ENCODE measurements at regions not wholly inside any gene's neighbourhood (a gene's known extent, or its start where the extent isn't known, plus 50 kb on each side); places are given as distances from the start of the nearest gene placed in this dataset.

DNA sequence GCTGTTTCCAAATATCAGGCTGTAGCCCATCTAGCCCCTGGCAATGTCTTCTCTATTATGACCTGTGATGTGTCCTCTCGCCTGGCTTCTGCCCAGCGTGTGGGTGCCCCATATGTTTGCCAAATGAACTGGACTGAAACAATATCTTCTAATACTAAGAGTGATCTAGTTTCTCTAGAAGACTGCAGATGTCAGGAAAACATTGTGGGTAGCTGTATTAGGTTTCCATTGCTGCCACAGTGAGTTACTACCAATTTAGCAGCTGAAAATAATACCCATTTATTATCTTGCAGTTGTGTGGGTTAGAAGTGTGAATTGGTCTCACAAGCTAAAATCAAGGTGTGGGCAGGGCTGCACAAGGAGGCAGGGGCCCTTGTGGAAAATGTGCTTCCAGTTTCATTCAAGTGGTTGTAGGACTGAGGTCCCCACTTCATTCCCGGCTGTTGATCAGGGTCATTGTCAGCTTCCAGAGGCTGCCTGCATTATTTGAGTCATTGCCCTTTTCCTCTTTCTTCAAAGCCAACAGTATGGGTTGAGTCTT, 202.8 kb upstream of the BMPER start:
- H3K4me3 Mint-ChIP-seq, result no peak overlapping the region
- H3K27ac Mint-ChIP-seq, result no peak overlapping the region
- Histone ChIP-seq H3K36me3 (replicated peaks in 1 of 2; ENCODE audit: control insufficient read depth in 1 of 2, insufficient read depth in 2 of 2, low read length in 2 of 2) (no peaks in the 10 kb centered on the region), H3K27ac (ENCODE audit: low read depth in 1 of 2, low read length in 2 of 2) (no peak overlapping the region), H3K4me2 (replicated peaks; ENCODE audit: extremely low read depth, low read length, poor library complexity, severe bottlenecking) (no peak overlapping the region), H2AFZ (ENCODE audit: insufficient read depth, low read depth, low read length, poor library complexity, severe bottlenecking) (no peak overlapping the region), H3K79me2 (ENCODE audit: insufficient read depth, low read length) (no peaks in the 10 kb centered on the region), H3K4me3 (replicated peaks in 1 of 3; ENCODE audit: low read depth in 2 of 3, low read length in 3 of 3) (no peak overlapping the region), H4K20me1 (ENCODE audit: insufficient read depth, low read length) (no peaks in the 10 kb centered on the region), H3K4me1 (ENCODE audit: control insufficient read depth in 1 of 2, insufficient read depth in 2 of 2, low read length in 2 of 2) (no peaks in the 10 kb centered on the region), H3K27me3 (ENCODE audit: control insufficient read depth in 2 of 2, insufficient read depth in 2 of 2, low read length in 2 of 2) (no peaks in the 10 kb centered on the region), H3K9ac (ENCODE audit: insufficient read depth, low read length, poor library complexity, severe bottlenecking) (no peak overlapping the region), H3K9me3 (replicated peaks in 1 of 2; ENCODE audit: control insufficient read depth in 1 of 2, insufficient read depth in 1 of 2, low read length in 2 of 2) (peaks cover 6 to 8% of the 10 kb centered on the region in 2 donors)
- intact Hi-C loops (cut with micrococcal nuclease), result no loop called here
- H3K9me3 Mint-ChIP-seq, result peaks cover 7 to 18% (median 9%) of the 10 kb centered on the region in 7 donors
- H3K4me1 Mint-ChIP-seq, result no peaks in the 10 kb centered on the region
- TF ChIP-seq, protein P1, sequence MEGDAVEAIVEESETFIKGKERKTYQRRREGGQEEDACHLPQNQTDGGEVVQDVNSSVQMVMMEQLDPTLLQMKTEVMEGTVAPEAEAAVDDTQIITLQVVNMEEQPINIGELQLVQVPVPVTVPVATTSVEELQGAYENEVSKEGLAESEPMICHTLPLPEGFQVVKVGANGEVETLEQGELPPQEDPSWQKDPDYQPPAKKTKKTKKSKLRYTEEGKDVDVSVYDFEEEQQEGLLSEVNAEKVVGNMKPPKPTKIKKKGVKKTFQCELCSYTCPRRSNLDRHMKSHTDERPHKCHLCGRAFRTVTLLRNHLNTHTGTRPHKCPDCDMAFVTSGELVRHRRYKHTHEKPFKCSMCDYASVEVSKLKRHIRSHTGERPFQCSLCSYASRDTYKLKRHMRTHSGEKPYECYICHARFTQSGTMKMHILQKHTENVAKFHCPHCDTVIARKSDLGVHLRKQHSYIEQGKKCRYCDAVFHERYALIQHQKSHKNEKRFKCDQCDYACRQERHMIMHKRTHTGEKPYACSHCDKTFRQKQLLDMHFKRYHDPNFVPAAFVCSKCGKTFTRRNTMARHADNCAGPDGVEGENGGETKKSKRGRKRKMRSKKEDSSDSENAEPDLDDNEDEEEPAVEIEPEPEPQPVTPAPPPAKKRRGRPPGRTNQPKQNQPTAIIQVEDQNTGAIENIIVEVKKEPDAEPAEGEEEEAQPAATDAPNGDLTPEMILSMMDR (IDR thresholded peaks at IDR 0.05), result no peak
- no peak for DNase-seq
- H3K36me3 Mint-ChIP-seq, result no peaks in the 10 kb centered on the region
- 80% methylated on average over 1 of the region's 3 CpGs for WGBS (ENCODE audit: insufficient coverage)
- H3K27me3 Mint-ChIP-seq (ENCODE audit: low read depth in 3 of 3), result peaks cover 0 to 2% (median 0%) of the 10 kb centered on the region in 3 donors

DNA sequence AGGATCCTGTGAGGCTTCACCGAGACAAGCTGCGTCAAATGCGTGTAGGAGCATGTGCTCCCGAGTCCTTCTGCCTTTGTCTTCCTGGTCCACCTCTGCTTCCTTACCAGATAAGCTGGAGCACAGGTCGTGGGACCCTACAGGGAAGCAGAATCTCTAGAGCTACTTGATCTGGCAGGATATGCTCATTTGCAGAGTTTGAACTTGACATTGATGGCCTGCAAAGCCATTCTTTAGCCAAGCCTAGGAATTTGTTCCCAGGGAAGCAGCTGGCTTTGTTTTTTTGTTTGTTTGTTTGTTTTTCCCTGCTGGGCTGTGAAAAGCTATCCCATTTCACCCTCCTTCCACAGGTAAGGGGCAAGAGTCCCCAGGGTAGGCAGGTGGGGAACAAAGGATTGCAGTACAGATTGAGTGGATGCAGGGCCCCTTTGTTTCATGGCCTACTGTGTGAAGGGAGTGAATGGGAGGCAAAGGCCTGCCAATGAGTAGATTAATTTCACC, 200.0 kb upstream of the BMPER start:
- no peaks in the 10 kb centered on the region for H3K36me3 ChIP-seq (replicated peaks in 1 of 2; ENCODE audit: control insufficient read depth in 1 of 2, insufficient read depth in 2 of 2, low read length in 2 of 2)
- Mint-ChIP-seq H3K27ac (no peak overlapping the region), H3K9me3 (peaks cover 5 to 14% (median 7%) of the 10 kb centered on the region in 7 donors), H3K4me3 (no peak overlapping the region), H3K4me1 (no peaks in the 10 kb centered on the region), H3K36me3 (no peaks in the 10 kb centered on the region), H3K27me3 (ENCODE audit: low read depth in 3 of 3) (peaks cover 0 to 2% (median 0%) of the 10 kb centered on the region in 3 donors)
- H3K4me1 ChIP-seq (ENCODE audit: control insufficient read depth in 1 of 2, insufficient read depth in 2 of 2, low read length in 2 of 2), result no peaks in the 10 kb centered on the region
- no peaks in the 10 kb centered on the region for H4K20me1 ChIP-seq (ENCODE audit: insufficient read depth, low read length)
- no peak overlapping the region for H3K4me2 ChIP-seq (replicated peaks; ENCODE audit: extremely low read depth, low read length, poor library complexity, severe bottlenecking)
- no peaks in the 10 kb centered on the region for H3K79me2 ChIP-seq (ENCODE audit: insufficient read depth, low read length)
- no peak overlapping the region for H3K4me3 ChIP-seq (replicated peaks in 1 of 3; ENCODE audit: low read depth in 2 of 3, low read length in 3 of 3)
- TF ChIP-seq, protein P1 (IDR thresholded peaks at IDR 0.05), result no peak
- intact Hi-C loops (cut with micrococcal nuclease), result no loop called here
- H3K27ac ChIP-seq (ENCODE audit: low read depth in 1 of 2, low read length in 2 of 2), result no peak overlapping the region
- H3K9me3 ChIP-seq (replicated peaks in 1 of 2; ENCODE audit: control insufficient read depth in 1 of 2, insufficient read depth in 1 of 2, low read length in 2 of 2), result peaks cover 6 to 8% of the 10 kb centered on the region in 2 donors
- WGBS (ENCODE audit: insufficient coverage), result 90% methylated on average over 5 of the region's 5 CpGs
- no peaks in the 10 kb centered on the region for H3K27me3 ChIP-seq (ENCODE audit: control insufficient read depth in 2 of 2, insufficient read depth in 2 of 2, low read length in 2 of 2)
- H3K9ac ChIP-seq (ENCODE audit: insufficient read depth, low read length, poor library complexity, severe bottlenecking), result no peak overlapping the region
- no peak for DNase-seq
- no peak overlapping the region for H2AFZ ChIP-seq (ENCODE audit: insufficient read depth, low read depth, low read length, poor library complexity, severe bottlenecking)
